ENCODE measurements at regions not wholly inside any gene's neighbourhood (a gene's known extent, or its start where the extent isn't known, plus 50 kb on each side); places are given as distances from the start of the nearest gene placed in this dataset.

DNA sequence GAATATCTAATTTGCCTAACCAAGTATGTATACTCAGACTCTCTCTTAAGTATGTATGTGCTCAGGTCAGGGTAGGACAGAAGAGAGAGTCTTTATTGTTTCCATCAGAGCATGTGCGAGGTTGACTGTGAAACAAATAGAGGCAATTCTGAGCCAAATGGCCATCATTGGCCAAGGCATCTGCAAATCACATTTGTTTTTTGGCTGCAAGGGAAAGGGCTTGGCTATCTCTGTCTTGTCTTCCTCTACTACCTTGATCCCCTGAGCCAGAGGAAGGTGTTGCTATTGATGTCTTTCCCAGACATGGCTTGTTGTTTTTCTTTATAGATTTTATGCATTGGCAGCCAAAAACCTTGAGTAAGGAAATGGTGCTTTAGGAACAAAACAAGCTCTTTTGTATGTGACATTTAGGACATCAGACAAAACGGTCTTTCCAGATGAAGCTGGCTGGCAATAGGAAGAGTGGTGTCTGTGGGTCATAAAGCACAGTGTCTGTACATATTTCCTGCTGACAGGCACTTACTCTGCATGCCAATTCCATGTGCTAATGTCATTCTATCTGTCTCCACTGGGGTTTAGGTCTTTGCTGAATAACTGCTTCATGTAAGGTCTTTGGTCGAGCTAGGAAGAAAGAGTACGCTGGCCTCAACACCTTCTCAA, 163.3 kb downstream of the BRINP2 start:
- peak in 3 of 8 experiments; percentile 18 to 81 (median 52) for ATAC-seq (replicated peaks in 6 of 8)
- in situ Hi-C loops (cut with MboI; ENCODE audit: low pct_unique_long_range_greater_than_20kb in 2 of 9, low sequenced_read_pairs in 9 of 9, unreplicated experiment in 9 of 9), result no loop called here
- WGBS, 10 experiments, result 0 to 92% (median 82%) methylated on average over 1 to 4 of the region's 4 CpGs; no CpG with 5 or more reads in 1 of the 10 experiments

More for the DNA sequence above, 163.3 kb downstream of the BRINP2 start:
- Histone ChIP-seq H3K4me1 (replicated peaks in 1 of 2) (peaks cover 0 to 3% of the 10 kb centered on the region in 2 donors), H3K4me3 (no peak overlapping the region), H3K27ac (no peak overlapping the region)

All from motor neuron (in vitro differentiated cells).